ENCODE measurements at regions not wholly inside any gene's neighbourhood (a gene's known extent, or its start where the extent isn't known, plus 50 kb on each side); places are given as distances from the start of the nearest gene placed in this dataset.
"Not testable (repeated sequence)": the region's sequence is repeated elsewhere in the genome, so short reads cannot be mapped to it uniquely, and the experiment has no call there.

- H3K27me3 ChIP-seq (replicated peaks in 1 of 4; ENCODE audit: control insufficient read depth in 3 of 4, extremely low read depth in 1 of 4, insufficient read depth in 3 of 4, low read length in 3 of 4); H3K4me3 ChIP-seq (ENCODE audit: extremely low read depth in 1 of 4, insufficient read depth in 2 of 4, low read depth in 3 of 4, low read length in 4 of 4); H3K4me1 ChIP-seq (replicated peaks in 1 of 4; ENCODE audit: control insufficient read depth in 3 of 4, insufficient read depth in 4 of 4, low read length in 3 of 4); H2BK120ac ChIP-seq (replicated peaks; ENCODE audit: low read depth, low read length); CTCF ChIA-PET (ENCODE audit: partially characterized antibody); H3K23ac ChIP-seq (ENCODE audit: insufficient read length); H2BK12ac ChIP-seq (ENCODE audit: low read depth, low read length); H3K27ac ChIP-seq (ENCODE audit: low read depth, low read length); H2AFZ ChIP-seq (ENCODE audit: low read length); DNase-seq (ENCODE audit: low read depth in 1 of 2, low spot score in 2 of 2); FAIRE-seq; H2AK5ac ChIP-seq (ENCODE audit: low read depth, low read length); H3K9ac ChIP-seq (replicated peaks in 1 of 4; ENCODE audit: extremely low read depth in 1 of 4, low read depth in 3 of 4, low read length in 3 of 4); H3K36me3 ChIP-seq (ENCODE audit: control insufficient read depth in 2 of 4, insufficient read depth in 4 of 4, low read length in 3 of 4); H3K79me1 ChIP-seq (ENCODE audit: low read depth, low read length); H3K56ac ChIP-seq (replicated peaks; ENCODE audit: insufficient read length, low read depth, low read length); H4K91ac ChIP-seq (replicated peaks; ENCODE audit: insufficient read length, low read length); H4K5ac ChIP-seq (ENCODE audit: insufficient read length, low read depth, low read length); POLR2A ChIA-PET (ENCODE audit: partially characterized antibody); H3K23me2 ChIP-seq (ENCODE audit: low read depth, low read length); H2BK5ac ChIP-seq (ENCODE audit: low read depth, low read length); H3K18ac ChIP-seq (ENCODE audit: extremely low read depth, low read length); H2BK15ac ChIP-seq (ENCODE audit: low read length); H4K20me1 ChIP-seq (replicated peaks in 1 of 2; ENCODE audit: control insufficient read depth in 1 of 2, insufficient read depth in 2 of 2, low read length in 2 of 2); H2BK20ac ChIP-seq (ENCODE audit: low read length); H3K4me2 ChIP-seq (ENCODE audit: insufficient read depth in 1 of 2, low read depth in 2 of 2, low read length in 2 of 2); H4K8ac ChIP-seq (ENCODE audit: extremely low read depth, insufficient read depth, low read length); H3K14ac ChIP-seq (ENCODE audit: insufficient read length); H3K79me2 ChIP-seq (ENCODE audit: control insufficient read depth in 1 of 2, insufficient read depth in 2 of 2, low read length in 2 of 2); H3K4ac ChIP-seq (replicated peaks; ENCODE audit: insufficient read length, low read depth, low read length): not testable (repeated sequence)
- 80% methylated on average over 6 of the region's 7 CpGs; no CpG with 5 or more reads in 1 of the 2 experiments for WGBS, 2 experiments (ENCODE audit: extremely low coverage in 1 of 2, insufficient coverage in 1 of 2, insufficient read length in 1 of 2, insufficient replicate concordance in 2 of 2, low coverage in 1 of 2, low lambda C conversion rate in 2 of 2, missing lambda C conversion rate in 1 of 2)
- H3K9me3 ChIP-seq (ENCODE audit: insufficient read depth in 2 of 2, low read depth in 1 of 2, low read length in 1 of 2): peaks cover 0 to 15% of the 10 kb centered on the region in 2 experiments; a peak in 2 of 4 replicates
These were observed 898.8 kb downstream of the TMEM121 start for GRCh38 chr14:106425150-106425549.

Data from H1 (cell line).